ENCODE measurements at regions not wholly inside any gene's neighbourhood (a gene's known extent, or its start where the extent isn't known, plus 50 kb on each side); places are given as distances from the start of the nearest gene placed in this dataset.

DNA sequence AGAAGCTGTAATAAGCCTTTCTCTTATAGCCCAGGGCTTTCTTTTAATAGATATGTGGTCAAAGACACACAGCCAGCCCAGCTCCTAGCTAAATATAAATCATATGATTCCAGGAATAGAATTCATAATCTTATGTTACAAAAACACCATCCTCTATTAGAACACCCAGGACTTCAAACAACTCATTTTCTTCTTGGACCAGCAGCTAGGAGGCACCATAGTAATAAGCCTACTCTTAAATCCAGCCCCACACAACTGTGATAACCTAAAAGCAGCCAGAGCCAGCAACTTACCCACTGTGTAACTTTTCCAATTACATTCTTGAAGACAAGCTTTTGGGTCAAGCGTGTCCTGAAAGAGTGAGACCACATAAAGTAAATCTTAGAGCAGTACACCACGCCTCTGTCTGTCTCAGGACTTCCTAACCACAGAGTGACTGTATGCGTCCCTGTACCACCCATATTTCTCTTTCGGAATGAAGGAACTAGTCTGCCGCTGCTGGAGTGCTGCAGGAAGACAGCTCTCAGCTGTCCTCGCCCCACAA, 223.8 kb downstream of the TLE1 start:
- H3K27ac ChIP-seq (ENCODE audit: poor library complexity, severe bottlenecking): no peak overlapping the region
- no peaks in the 10 kb centered on the region for H3K9me3 ChIP-seq (ENCODE audit: severe bottlenecking)
- H3K27me3 ChIP-seq (ENCODE audit: insufficient read depth, poor library complexity, severe bottlenecking): no peaks in the 10 kb centered on the region
- H3K36me3 ChIP-seq (ENCODE audit: low read depth): no peaks in the 10 kb centered on the region
- no peaks in the 10 kb centered on the region for H3K4me1 ChIP-seq (ENCODE audit: insufficient read depth, poor library complexity, severe bottlenecking)
- H3K4me3 ChIP-seq (ENCODE audit: severe bottlenecking): no peak overlapping the region
- TF ChIP-seq, protein P1, sequence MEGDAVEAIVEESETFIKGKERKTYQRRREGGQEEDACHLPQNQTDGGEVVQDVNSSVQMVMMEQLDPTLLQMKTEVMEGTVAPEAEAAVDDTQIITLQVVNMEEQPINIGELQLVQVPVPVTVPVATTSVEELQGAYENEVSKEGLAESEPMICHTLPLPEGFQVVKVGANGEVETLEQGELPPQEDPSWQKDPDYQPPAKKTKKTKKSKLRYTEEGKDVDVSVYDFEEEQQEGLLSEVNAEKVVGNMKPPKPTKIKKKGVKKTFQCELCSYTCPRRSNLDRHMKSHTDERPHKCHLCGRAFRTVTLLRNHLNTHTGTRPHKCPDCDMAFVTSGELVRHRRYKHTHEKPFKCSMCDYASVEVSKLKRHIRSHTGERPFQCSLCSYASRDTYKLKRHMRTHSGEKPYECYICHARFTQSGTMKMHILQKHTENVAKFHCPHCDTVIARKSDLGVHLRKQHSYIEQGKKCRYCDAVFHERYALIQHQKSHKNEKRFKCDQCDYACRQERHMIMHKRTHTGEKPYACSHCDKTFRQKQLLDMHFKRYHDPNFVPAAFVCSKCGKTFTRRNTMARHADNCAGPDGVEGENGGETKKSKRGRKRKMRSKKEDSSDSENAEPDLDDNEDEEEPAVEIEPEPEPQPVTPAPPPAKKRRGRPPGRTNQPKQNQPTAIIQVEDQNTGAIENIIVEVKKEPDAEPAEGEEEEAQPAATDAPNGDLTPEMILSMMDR (IDR thresholded peaks at IDR 0.05; ENCODE audit: poor library complexity, severe bottlenecking): no peak
- DNase-seq (ENCODE audit: low spot score): no peak
- no peak for ATAC-seq (ENCODE audit: low read depth)

DNA sequence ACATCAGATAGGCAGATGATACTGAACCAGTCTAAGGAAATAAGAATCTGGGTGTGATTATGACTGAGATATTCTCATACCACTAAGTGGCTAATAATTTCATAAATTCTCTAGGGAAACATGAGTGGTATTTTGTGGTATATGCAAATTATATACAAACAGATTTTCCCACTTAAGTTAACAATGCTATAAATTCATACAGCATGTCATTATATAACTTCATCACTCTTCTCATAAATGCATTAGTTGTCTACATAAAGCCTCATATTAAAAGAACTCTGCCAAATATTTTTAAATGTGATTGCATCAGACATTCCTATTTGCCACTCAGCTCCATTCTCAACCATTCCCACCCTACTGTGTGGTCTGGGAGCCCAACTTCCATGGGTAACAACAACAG, 226.5 kb downstream of the TLE1 start:
- TF ChIP-seq, protein P1 (IDR thresholded peaks at IDR 0.05; ENCODE audit: poor library complexity, severe bottlenecking): no peak
- Histone ChIP-seq H3K4me3 (ENCODE audit: severe bottlenecking) (no peak overlapping the region), H3K36me3 (ENCODE audit: low read depth) (no peaks in the 10 kb centered on the region), H3K27ac (ENCODE audit: poor library complexity, severe bottlenecking) (no peak overlapping the region), H3K4me1 (ENCODE audit: insufficient read depth, poor library complexity, severe bottlenecking) (no peaks in the 10 kb centered on the region), H3K9me3 (ENCODE audit: severe bottlenecking) (no peaks in the 10 kb centered on the region), H3K27me3 (ENCODE audit: insufficient read depth, poor library complexity, severe bottlenecking) (no peaks in the 10 kb centered on the region)
- DNase-seq (ENCODE audit: low spot score) (no peak), ATAC-seq (ENCODE audit: low read depth) (no peak)

DNA sequence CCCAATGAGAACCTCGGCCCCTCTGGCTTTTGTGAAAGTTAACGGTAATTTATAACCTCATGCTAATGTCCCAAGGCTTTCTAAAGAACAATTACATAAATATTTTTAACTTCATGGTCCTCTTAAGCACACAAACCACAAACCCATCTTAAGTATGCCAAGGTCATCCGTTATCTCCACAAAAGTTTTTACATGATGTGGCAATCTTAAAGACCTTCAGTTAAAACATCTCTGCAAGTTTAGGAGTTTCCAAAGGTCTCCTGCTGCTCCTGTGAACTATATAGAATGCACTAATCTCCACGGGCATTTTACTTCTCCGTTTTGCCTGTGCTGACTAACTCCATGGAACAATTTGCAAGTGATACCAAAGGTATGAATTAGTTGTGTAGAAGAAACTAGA, 228.2 kb downstream of the TLE1 start:
- Histone ChIP-seq H3K27ac (ENCODE audit: poor library complexity, severe bottlenecking) (no peak overlapping the region), H3K36me3 (ENCODE audit: low read depth) (no peaks in the 10 kb centered on the region), H3K27me3 (ENCODE audit: insufficient read depth, poor library complexity, severe bottlenecking) (no peaks in the 10 kb centered on the region), H3K4me1 (ENCODE audit: insufficient read depth, poor library complexity, severe bottlenecking) (no peaks in the 10 kb centered on the region), H3K4me3 (ENCODE audit: severe bottlenecking) (no peak overlapping the region), H3K9me3 (ENCODE audit: severe bottlenecking) (no peaks in the 10 kb centered on the region)
- TF ChIP-seq, protein P1 (IDR thresholded peaks at IDR 0.05; ENCODE audit: poor library complexity, severe bottlenecking): no peak
- no peak for DNase-seq (ENCODE audit: low spot score)
- no peak for ATAC-seq (ENCODE audit: low read depth)

DNA sequence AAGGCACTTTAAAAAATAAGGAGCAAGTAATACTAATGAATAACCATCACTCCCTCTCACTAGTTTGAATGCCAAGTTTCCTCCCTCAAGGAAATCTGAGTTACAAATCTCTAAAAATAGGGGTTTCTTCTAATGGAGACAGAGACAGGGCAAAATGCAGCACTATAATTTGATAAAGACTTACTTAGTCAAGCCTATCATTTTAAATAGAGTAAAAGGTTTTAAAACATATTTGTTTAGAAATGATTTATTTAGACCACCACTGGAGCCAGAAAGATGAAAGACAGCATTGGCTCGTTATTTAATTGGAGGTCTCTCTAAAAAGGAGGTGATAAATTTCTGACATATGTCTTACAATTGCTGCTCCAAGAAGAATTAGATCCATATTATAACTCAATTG, 228.7 kb downstream of the TLE1 start:
- Histone ChIP-seq H3K27ac (ENCODE audit: poor library complexity, severe bottlenecking) (no peak overlapping the region), H3K9me3 (ENCODE audit: severe bottlenecking) (no peaks in the 10 kb centered on the region), H3K4me3 (ENCODE audit: severe bottlenecking) (no peak overlapping the region), H3K27me3 (ENCODE audit: insufficient read depth, poor library complexity, severe bottlenecking) (no peaks in the 10 kb centered on the region), H3K36me3 (ENCODE audit: low read depth) (no peaks in the 10 kb centered on the region), H3K4me1 (ENCODE audit: insufficient read depth, poor library complexity, severe bottlenecking) (no peaks in the 10 kb centered on the region)
- ATAC-seq (ENCODE audit: low read depth) (no peak), DNase-seq (ENCODE audit: low spot score) (no peak)
- TF ChIP-seq, protein P1 (IDR thresholded peaks at IDR 0.05; ENCODE audit: poor library complexity, severe bottlenecking): no peak

DNA sequence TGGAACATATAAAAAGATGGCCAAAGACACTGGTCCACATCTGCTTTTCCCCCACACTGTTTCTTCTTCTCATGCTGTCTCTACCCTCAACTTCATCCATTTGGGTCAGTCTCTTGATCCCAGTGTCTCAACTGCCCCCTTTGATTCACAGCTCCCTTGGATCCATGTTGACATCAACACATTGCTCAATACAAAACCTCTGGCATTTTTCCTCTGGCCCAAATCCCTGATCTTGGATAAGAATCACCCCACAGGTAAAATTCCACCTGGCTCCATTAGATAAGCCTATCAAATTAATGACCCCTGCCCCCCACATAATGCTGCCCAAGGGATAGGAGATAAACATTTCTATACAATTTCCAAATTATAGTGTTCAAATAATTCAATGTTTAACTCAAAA, 229.8 kb downstream of the TLE1 start:
- TF ChIP-seq, protein P1 (IDR thresholded peaks at IDR 0.05; ENCODE audit: poor library complexity, severe bottlenecking): no peak
- Histone ChIP-seq H3K4me1 (ENCODE audit: insufficient read depth, poor library complexity, severe bottlenecking) (no peaks in the 10 kb centered on the region), H3K9me3 (ENCODE audit: severe bottlenecking) (no peaks in the 10 kb centered on the region), H3K27ac (ENCODE audit: poor library complexity, severe bottlenecking) (no peak overlapping the region), H3K4me3 (ENCODE audit: severe bottlenecking) (no peak overlapping the region), H3K36me3 (ENCODE audit: low read depth) (no peaks in the 10 kb centered on the region), H3K27me3 (ENCODE audit: insufficient read depth, poor library complexity, severe bottlenecking) (no peaks in the 10 kb centered on the region)
- DNase-seq (ENCODE audit: low spot score) (no peak), ATAC-seq (ENCODE audit: low read depth) (no peak)

All from RWPE2 (cell line).